GM12872 (cell line): ENCODE measurements at regions not wholly inside any gene's neighbourhood (a gene's known extent, or its start where the extent isn't known, plus 50 kb on each side); places are given as distances from the start of the nearest gene placed in this dataset.

Experiments
- TF ChIP-seq, protein P1 (sequence below): IDR thresholded peaks from 3 replicates; pipeline ENCODE4 v1.5.1; 2011; ENCODE audit warnings: low read depth, mild to moderate bottlenecking, low read length, moderate library complexity; ENCODE audit not compliant: insufficient read depth

- TF ChIP-seq, protein P1, sequence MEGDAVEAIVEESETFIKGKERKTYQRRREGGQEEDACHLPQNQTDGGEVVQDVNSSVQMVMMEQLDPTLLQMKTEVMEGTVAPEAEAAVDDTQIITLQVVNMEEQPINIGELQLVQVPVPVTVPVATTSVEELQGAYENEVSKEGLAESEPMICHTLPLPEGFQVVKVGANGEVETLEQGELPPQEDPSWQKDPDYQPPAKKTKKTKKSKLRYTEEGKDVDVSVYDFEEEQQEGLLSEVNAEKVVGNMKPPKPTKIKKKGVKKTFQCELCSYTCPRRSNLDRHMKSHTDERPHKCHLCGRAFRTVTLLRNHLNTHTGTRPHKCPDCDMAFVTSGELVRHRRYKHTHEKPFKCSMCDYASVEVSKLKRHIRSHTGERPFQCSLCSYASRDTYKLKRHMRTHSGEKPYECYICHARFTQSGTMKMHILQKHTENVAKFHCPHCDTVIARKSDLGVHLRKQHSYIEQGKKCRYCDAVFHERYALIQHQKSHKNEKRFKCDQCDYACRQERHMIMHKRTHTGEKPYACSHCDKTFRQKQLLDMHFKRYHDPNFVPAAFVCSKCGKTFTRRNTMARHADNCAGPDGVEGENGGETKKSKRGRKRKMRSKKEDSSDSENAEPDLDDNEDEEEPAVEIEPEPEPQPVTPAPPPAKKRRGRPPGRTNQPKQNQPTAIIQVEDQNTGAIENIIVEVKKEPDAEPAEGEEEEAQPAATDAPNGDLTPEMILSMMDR, result no peak
These were observed 564.1 kb downstream of the EFNB2 start for GRCh38 chr13:105971312-105971711.

DNA sequence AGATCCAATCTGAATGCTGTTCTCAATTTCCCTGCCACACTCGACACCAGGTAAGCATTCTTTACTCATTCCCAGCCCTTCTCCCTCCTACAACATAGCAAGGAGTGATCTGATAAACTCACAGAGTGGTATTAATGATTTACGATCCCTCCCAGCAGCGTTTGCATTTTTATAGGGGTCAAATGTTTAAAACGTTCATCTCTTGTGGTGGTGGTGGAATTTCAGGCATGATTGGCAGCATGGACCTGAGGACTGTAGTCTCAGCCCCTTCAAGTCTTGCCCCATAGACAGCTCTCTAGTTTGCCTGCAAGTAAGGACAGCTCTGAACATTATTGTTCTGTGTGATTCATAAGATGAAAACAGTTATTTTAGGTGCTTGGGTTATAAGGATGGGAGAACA, 565.7 kb downstream of the EFNB2 start:
- TF ChIP-seq, protein P1, result no peak

GRCh38 chr13:105965910-105966309, 569.6 kb downstream of the EFNB2 start:
- TF ChIP-seq, protein P1, result no peak

DNA sequence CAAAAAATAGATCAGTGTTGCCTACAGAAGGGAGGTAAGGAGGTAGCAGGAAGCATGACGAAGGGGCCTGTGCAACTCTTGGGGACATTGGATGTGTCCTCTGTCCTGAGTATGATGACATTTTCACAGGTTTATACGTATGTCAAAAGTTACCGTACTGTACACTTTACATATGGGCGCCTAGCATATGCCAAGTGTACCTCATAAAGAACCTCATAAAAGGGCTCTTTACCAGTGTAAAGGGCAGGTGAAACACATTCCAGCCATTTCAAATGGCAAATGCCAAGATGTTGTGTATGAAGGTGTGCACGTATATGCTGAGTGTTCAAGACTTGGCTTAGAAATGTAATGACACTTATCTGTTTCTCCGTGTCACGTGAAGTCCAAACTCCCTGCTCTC, 573.4 kb downstream of the EFNB2 start:
- TF ChIP-seq, protein P1, result no peak

GRCh38 chr13:105961438-105961837, 574.0 kb downstream of the EFNB2 start:
- TF ChIP-seq, protein P1, result no peak

GRCh38 chr13:105960326-105960725, 575.1 kb downstream of the EFNB2 start:
- TF ChIP-seq, protein P1, result no peak

GRCh38 chr13:105959876-105960275, 575.6 kb downstream of the EFNB2 start:
- TF ChIP-seq, protein P1, result no peak

GRCh38 chr13:105957769-105958438, 577.6 kb downstream of the EFNB2 start:
- TF ChIP-seq, protein P1, result no peak
